Mesothelial cell of epicardium (in vitro differentiated cells): ENCODE measurements at regions not wholly inside any gene's neighbourhood (a gene's known extent, or its start where the extent isn't known, plus 50 kb on each side); places are given as distances from the start of the nearest gene placed in this dataset.

Experiments used
- DNase-seq, 2 experiments: peaks; one replicate each; pipeline ENCODE4 v3.0.0; 2021; ENCODE audit warnings: low spot score in 2 of 2; ENCODE audit not compliant: unreplicated experiment in 2 of 2
- H3K27ac Mint-ChIP-seq: 2 replicates; pipeline ENCODE4 v1.8.0; 2021; ENCODE audit warnings: mixed read lengths
- H3K27me3 Mint-ChIP-seq: 2 replicates; pipeline ENCODE4 v1.8.0; 2021; ENCODE audit warnings: low read depth, mixed read lengths
- H3K36me3 Mint-ChIP-seq: 2 replicates; pipeline ENCODE4 v1.8.0; 2021; ENCODE audit warnings: mixed read lengths
- H3K4me1 Mint-ChIP-seq: 2 replicates; pipeline ENCODE4 v1.8.0; 2021; ENCODE audit warnings: mixed read lengths
- H3K4me3 Mint-ChIP-seq: 2 replicates; pipeline ENCODE4 v1.8.0; 2021; ENCODE audit warnings: mild to moderate bottlenecking, moderate library complexity, mixed read lengths
- H3K9me3 Mint-ChIP-seq: 2 replicates; pipeline ENCODE4 v1.8.0; 2021; ENCODE audit warnings: mixed read lengths
- TF ChIP-seq, protein P1 (sequence below): fragments of 200-600 bp; sonication (generic); IDR thresholded peaks from one replicate; pipeline ENCODE4 v1.5.0; 2021; ENCODE audit warnings: antibody characterized with exemption; ENCODE audit not compliant: unreplicated experiment

DNA sequence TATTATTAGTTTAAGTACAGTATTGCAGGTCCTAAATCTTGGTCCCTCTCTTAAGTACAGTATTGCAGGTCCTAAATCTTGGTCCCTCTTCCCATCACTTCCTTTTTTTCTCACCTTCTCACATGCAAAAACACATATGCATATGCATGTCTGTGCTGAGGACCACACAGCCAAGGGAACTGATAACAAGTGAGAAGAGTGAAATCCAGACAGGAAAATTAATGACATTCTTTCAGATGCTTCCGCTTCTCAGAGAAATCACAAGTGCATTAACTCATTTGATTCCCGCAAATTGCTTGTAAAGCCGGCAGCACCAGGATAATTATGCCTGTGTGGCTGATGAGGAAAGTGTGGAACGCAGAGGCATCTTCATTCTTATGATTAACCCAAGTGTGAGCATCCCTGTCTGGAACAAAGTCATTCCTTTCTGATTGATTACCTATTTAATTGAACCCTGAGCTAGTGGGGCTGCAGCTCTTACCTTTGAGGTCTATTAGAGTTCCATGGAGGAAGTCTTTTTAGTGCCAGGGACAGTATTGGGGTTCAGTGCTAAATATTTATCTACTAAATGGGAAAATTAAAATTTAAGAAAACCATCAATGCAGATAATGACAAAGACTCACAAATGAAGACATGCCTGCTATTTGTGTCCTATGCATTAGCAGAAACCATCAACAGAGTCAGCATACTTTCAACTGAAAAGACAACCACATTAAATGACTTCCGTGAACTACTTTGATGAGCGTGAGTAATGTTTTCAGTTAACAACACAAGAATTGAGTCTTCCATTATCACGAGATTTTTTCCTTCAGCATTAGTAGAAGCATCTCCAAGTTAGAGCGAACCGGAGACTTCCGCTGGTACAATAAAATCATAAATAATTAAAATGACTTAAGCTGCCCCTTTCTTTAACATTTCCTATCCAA is 220.4 kb upstream of the SLC35G4 start:
- Mint-ChIP-seq H3K4me1 (peaks cover 10% of the 10 kb centered on the region), H3K36me3 (no peaks in the 10 kb centered on the region), H3K4me3 (no peak overlapping the region), H3K9me3 (no peaks in the 10 kb centered on the region), H3K27me3 (no peaks in the 10 kb centered on the region), H3K27ac (no peak overlapping the region)
- TF ChIP-seq, protein P1, sequence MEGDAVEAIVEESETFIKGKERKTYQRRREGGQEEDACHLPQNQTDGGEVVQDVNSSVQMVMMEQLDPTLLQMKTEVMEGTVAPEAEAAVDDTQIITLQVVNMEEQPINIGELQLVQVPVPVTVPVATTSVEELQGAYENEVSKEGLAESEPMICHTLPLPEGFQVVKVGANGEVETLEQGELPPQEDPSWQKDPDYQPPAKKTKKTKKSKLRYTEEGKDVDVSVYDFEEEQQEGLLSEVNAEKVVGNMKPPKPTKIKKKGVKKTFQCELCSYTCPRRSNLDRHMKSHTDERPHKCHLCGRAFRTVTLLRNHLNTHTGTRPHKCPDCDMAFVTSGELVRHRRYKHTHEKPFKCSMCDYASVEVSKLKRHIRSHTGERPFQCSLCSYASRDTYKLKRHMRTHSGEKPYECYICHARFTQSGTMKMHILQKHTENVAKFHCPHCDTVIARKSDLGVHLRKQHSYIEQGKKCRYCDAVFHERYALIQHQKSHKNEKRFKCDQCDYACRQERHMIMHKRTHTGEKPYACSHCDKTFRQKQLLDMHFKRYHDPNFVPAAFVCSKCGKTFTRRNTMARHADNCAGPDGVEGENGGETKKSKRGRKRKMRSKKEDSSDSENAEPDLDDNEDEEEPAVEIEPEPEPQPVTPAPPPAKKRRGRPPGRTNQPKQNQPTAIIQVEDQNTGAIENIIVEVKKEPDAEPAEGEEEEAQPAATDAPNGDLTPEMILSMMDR: no peak
- no peak for DNase-seq

DNA sequence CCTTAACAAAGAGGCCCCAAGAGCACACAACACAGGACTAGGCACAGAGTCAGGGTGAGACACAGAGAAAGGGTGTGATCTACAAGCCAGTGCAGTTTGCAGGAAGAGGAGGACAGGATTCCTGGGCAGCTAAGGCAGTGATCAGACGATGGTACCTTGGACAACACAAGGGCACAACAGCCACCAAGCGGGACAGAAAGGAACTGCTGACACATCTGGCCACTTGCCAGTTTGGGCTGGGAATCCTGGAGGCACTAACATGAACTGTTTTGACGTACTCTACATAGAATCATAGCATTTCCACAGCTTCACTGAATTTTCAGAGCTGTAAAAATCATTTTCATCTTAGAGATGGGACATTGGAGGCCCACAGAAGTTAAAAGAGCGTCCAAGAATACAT is 221.5 kb upstream of the SLC35G4 start:
- H3K4me1 Mint-ChIP-seq: peaks cover 4% of the 10 kb centered on the region
- no peak overlapping the region for H3K4me3 Mint-ChIP-seq

DNA sequence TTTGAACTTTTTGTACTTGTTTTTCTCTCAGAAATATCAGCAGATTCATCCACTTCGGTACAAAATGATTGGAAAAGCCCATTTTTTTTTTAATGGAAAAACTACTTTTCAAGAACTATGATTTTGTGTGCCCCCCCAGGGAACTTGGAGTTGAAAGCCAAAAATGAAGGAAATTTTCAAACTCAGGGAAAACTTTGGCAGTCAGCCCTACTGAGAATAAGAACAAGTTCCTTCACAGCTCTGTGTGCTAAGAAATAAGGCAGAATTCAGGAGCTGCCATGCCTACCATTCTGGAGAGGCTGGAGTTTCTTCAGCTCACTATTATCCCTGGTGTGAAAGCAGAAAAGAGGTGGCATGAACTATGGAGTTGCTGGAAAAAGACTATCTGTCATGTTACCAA is 226.0 kb upstream of the SLC35G4 start:
- Mint-ChIP-seq H3K36me3 (no peaks in the 10 kb centered on the region), H3K4me3 (no peak overlapping the region), H3K9me3 (no peaks in the 10 kb centered on the region), H3K27ac (no peak overlapping the region), H3K27me3 (no peaks in the 10 kb centered on the region), H3K4me1 (peaks cover 3% of the 10 kb centered on the region)
- no peak for DNase-seq
- TF ChIP-seq, protein P1: no peak

More for the DNA sequence above, 221.5 kb upstream of the SLC35G4 start:
- Mint-ChIP-seq H3K27me3 (no peaks in the 10 kb centered on the region), H3K9me3 (no peaks in the 10 kb centered on the region), H3K27ac (no peak overlapping the region), H3K36me3 (no peaks in the 10 kb centered on the region)
- TF ChIP-seq, protein P1: no peak
- no peak for DNase-seq

DNA sequence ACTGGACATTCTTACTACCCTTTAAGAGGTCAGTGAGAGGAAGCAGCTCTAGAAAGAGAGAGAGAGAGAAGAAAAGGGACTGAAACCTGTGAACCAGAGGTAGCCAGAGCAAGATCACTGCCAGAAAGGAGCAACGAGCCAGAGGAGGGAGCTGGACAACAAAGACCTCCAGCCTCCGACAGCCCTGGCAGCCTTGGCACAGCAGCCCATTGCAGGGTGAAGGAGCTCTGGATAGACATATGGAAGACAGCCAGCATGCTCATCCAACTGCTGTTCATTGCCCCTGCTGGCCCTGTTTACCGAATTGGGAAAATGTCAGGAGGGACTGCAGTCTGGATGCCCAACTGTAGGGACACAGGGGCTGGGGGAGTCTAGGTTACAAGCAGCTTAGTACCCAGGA is 228.4 kb upstream of the SLC35G4 start:
- Mint-ChIP-seq H3K4me1 (peaks cover 7% of the 10 kb centered on the region), H3K4me3 (no peak overlapping the region)

DNA sequence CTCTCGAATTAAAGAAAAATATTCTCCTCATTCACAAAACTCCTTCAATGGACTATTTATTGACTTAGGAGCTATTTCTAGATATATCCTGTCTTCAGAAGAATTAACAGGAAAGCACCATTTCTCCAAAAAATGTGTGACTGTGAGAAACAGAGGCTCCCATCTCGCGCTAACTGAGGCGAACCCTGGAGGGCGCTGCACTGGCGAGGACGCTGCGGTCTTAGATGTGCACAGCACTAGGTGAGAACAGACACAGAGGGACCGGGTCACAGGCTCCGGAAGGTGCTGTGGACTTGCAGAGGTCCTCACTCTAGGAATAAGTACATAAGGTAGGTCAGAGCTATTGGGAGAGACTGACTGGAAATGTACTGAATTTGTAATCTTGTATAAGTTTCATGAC is 229.7 kb upstream of the SLC35G4 start:
- Mint-ChIP-seq H3K27me3 (no peaks in the 10 kb centered on the region), H3K9me3 (no peaks in the 10 kb centered on the region), H3K4me3 (no peak overlapping the region)

More for the DNA sequence above, 228.4 kb upstream of the SLC35G4 start:
- no peak for DNase-seq
- TF ChIP-seq, protein P1: no peak
- H3K9me3 Mint-ChIP-seq: no peaks in the 10 kb centered on the region
- no peaks in the 10 kb centered on the region for H3K36me3 Mint-ChIP-seq
- no peak overlapping the region for H3K27ac Mint-ChIP-seq
- H3K27me3 Mint-ChIP-seq: no peaks in the 10 kb centered on the region

More for the DNA sequence above, 229.7 kb upstream of the SLC35G4 start:
- Mint-ChIP-seq H3K4me1 (peaks cover 8% of the 10 kb centered on the region), H3K27ac (no peak overlapping the region), H3K36me3 (no peaks in the 10 kb centered on the region)
- DNase-seq: no peak
- TF ChIP-seq, protein P1: no peak
